ENCODE measurements at regions not wholly inside any gene's neighbourhood (a gene's known extent, or its start where the extent isn't known, plus 50 kb on each side); places are given as distances from the start of the nearest gene placed in this dataset.
"Not testable (repeated sequence)": the region's sequence is repeated elsewhere in the genome, so short reads cannot be mapped to it uniquely, and the experiment has no call there.

DNA sequence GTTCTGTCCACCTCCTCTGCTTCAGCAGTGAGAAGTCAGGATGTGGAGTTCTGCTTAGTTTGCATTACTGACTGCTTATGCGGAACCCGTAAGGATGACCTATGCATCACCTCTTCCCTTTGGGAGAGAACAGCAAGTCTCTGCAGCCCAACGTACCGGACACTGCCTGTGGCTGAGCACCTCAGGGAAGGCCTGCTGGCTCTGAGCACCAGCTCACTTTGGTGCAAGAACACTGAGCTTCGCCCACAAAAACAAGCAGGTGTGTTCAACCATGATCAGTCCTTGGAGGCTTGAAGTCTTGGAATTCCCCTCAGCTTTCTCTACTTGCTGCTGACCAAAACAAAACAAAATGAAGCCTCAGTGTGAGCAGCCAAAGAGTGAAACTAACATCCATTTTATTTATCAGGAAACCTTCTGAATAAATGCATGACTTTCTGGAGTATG, 52.7 kb upstream of the NCK2 start:
- DNase-seq (ENCODE audit: low read depth in 3 of 3): no peak

- DNase-seq (ENCODE audit: low read depth in 3 of 3): no peak
Measured at GRCh38 chr2:105690566-105690965, 54.1 kb upstream of the NCK2 start.

- DNase-seq (ENCODE audit: low read depth in 3 of 3): no peak
Measured at GRCh38 chr2:105689484-105689883, 55.2 kb upstream of the NCK2 start.

DNA sequence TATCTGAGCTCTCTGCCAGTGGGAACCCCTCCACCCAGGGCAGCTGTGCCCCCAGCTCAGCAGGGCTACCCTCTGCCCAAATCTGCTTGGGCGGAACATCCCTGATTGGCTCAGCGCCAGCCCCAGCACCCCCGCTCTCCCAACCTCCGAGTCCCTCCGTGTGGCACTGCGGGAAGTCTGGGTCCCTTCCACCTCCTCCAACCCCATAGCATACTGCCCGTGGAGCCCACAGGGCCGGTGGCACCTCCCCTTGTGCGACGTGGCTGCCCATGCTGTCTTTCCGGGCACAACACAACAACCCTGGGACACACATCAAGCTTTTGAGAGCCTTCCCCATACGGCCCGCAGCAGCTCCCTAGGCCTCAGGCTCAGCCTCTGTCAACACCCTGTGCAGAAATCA, 55.8 kb upstream of the NCK2 start:
- no peak for DNase-seq (ENCODE audit: low read depth in 3 of 3)

DNA sequence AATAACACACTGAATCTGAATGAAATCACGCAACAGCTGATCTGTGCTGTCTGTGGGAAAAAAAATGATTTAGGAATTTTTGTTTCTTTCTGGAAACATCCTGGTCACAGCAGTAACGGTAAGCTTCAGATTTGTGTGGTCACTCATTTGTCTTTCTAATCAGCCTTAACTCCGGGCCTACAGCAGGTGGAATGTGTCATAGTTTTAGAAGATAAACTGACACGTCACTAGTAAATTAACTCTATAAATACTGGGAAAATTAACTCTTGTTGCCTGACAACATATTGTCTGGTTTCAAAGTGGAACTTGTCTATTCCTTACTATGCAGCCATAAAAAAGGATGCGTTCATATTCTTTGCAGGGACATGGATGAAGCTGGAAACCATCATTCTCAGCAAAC, 58.1 kb upstream of the NCK2 start:
- no peak for DNase-seq (ENCODE audit: low read depth in 3 of 3)

DNA sequence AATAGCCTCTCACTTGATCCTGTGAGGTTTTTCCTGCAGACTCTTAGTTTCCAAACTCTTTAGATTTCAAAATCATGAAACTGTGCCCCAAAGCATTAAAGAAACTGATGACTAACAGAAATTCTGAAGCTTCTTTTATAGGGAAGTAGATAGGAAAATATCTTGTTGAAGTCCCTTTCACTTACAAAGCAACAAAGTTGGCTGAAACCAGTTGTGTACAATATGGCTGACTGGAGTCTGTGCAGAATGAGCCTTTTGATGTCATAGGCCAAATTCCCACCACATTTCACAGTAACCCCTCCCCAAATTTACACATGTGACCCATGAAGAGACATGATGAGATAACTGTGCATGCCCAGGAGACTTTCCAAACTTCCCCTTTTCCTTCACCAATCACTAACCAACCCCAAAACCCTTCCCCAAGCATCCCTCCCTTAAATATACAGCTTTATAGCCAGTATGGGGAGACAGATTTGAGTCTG, 61.7 kb upstream of the NCK2 start:
- DNase-seq (ENCODE audit: low read depth in 3 of 3): no peak

GRCh38 chr2:105682401-105682800, 62.3 kb upstream of the NCK2 start:
- no peak for DNase-seq (ENCODE audit: low read depth in 3 of 3)

DNA sequence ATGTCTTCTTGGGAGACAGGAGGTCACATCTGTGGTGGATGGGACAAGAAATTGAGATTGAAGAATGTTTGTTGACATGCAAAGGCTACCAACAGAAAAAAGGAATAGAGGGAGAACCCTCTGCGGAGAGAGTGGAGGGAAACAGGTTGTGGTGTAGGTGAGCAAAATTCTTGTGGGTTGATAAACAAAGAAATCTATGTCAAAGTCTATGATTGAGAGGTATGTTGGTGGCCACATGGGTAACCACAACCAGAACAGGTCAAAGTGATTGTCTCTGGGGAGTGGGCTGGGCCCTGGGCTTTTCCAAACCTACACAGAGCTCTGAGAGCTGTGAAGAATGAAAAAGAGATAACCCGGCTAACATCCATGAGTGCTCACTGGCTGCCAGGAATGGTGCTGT, 62.8 kb upstream of the NCK2 start:
- DNase-seq (ENCODE audit: low read depth in 3 of 3): no peak

DNA sequence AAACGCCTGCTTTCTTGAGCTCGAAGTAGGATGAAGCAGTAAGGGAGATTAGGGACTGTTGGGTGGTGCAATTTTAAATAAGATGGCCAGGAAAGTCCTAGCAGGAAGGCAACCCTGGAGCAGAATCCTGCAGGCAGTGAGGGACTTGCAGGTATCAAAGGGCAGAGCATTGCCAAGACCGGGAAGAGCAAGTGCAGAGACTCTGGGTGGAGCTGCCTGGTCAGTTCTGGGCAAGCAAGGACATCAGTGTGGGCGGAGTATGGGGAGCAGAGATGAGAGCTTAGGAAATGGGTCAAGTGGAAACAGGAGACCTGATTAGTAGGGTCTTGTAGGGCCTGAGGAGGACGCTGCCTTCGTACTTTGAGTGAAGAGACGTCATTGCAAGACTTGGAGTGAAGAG, 64.4 kb upstream of the NCK2 start:
- no peak for DNase-seq (ENCODE audit: low read depth in 3 of 3)

DNA sequence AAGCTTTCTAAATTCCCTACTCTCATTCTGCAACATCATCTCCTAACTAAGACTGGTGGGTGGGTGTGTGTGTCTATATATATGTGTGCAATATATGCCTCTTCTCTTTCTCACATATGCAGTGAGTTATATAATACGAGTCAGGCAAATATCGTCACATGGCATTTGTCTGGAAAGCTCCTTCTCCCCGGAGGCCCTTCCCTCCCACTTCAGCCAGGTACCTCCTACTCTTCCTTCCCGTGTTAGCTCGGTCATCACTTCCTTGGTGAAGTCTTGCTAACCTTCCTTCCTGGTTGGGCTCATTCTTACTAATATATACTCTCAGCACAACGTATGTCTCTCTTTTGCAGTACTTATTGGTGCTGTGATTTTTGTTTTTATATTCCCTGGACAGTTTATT, 66.4 kb upstream of the NCK2 start:
- no peak for DNase-seq (ENCODE audit: low read depth in 3 of 3)

DNA sequence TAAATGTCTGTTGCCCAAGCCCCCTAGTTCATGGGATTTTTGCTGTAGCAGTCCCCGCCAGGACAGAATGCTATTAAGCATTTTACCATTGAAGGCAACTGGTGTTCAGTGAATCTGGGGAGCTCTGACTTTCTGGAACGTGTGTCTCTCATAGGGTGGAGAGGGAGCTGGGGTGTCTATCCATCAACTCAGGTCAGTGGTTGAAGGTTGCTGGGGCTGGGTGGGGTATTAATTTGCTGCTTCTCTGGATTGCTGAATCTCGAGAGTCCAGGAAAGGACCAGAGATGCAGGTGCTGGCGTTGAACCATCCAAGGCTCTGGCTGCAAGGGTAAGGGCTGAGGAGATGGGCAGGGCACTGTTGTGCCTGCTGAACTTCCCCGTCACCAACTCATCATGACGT, 66.8 kb upstream of the NCK2 start:
- DNase-seq (ENCODE audit: low read depth in 3 of 3): no peak

- DNase-seq (ENCODE audit: low read depth in 3 of 3): no peak
Measured at GRCh38 chr2:105675841-105676240, 68.9 kb upstream of the NCK2 start.

- DNase-seq (ENCODE audit: low read depth in 3 of 3): peak in 1 of 3 experiments; percentile 18
Measured at GRCh38 chr2:105674859-105675541, 69.7 kb upstream of the NCK2 start.

- DNase-seq (ENCODE audit: low read depth in 3 of 3): no peak
Measured at GRCh38 chr2:105674401-105674800, 70.3 kb upstream of the NCK2 start.

GRCh38 chr2:105671156-105671555, 73.6 kb upstream of the NCK2 start:
- DNase-seq (ENCODE audit: low read depth in 3 of 3): no peak

- no peak for DNase-seq (ENCODE audit: low read depth in 3 of 3)
Measured at GRCh38 chr2:105669384-105669891, 75.3 kb upstream of the NCK2 start.

DNA sequence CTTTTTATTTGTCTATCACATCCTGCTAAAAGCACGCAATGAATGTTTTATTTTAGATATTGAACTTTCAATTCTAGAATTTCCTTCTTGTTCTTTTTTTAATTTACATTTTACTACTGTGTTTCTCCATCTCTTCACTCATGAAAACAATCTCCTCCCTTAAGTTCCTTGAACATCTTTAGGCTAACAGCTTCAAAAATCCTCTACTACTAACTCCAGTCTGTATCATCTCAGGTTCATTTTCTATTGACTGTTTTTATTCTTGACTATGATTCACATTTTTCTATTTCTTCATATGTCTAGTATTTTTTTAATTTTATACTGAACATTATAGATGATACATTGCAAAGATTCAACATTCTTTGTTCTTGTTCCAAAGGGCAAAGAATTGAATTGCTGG, 79.2 kb upstream of the NCK2 start:
- no peak for DNase-seq (ENCODE audit: low read depth in 3 of 3)

GRCh38 chr2:105660489-105660888, 84.2 kb upstream of the NCK2 start:
- DNase-seq (ENCODE audit: low read depth in 3 of 3): no peak

- not testable (repeated sequence) for DNase-seq (ENCODE audit: low read depth in 3 of 3)
Measured at GRCh38 chr2:105655723-105656606, 88.7 kb upstream of the NCK2 start.

GRCh38 chr2:105655244-105655643, 89.5 kb upstream of the NCK2 start:
- no peak for DNase-seq (ENCODE audit: low read depth in 3 of 3)

DNA sequence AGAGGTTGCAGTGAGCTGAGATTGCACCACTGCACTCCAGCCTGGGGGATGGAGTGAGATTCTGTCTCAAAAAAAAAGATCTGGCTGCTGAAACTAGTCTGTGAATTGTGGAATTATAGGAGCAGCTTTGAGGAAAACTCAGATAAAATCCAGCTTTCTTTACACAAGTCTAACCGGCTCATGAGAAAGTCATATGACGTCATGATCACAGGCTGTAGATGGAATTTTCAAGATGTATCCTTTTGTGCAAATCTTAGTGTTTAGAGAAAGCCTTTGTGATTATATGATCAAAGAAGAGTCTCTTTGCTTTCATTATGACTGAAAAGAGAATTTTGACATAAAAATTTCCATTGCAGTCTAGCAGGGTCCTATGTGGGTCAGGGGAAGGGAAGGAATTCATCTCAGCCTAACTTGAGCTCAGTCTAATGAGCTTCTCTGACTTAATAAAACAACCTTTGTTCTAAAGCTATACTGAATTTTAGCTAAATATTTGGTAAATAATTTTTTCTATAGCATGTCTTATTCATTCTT, 90.2 kb upstream of the NCK2 start:
- no peak for DNase-seq (ENCODE audit: low read depth in 3 of 3)

- DNase-seq (ENCODE audit: low read depth in 3 of 3): no peak
Measured at GRCh38 chr2:105653302-105653701, 91.4 kb upstream of the NCK2 start.
